NK-92 (cell line): ENCODE measurements at regions not wholly inside any gene's neighbourhood (a gene's known extent, or its start where the extent isn't known, plus 50 kb on each side); places are given as distances from the start of the nearest gene placed in this dataset.

Source experiments
- DNase-seq: peaks from one replicate; lab custom pipeline; 2025; ENCODE audit not compliant: unreplicated experiment; lab: John Stamatoyannopoulos, UW

DNA sequence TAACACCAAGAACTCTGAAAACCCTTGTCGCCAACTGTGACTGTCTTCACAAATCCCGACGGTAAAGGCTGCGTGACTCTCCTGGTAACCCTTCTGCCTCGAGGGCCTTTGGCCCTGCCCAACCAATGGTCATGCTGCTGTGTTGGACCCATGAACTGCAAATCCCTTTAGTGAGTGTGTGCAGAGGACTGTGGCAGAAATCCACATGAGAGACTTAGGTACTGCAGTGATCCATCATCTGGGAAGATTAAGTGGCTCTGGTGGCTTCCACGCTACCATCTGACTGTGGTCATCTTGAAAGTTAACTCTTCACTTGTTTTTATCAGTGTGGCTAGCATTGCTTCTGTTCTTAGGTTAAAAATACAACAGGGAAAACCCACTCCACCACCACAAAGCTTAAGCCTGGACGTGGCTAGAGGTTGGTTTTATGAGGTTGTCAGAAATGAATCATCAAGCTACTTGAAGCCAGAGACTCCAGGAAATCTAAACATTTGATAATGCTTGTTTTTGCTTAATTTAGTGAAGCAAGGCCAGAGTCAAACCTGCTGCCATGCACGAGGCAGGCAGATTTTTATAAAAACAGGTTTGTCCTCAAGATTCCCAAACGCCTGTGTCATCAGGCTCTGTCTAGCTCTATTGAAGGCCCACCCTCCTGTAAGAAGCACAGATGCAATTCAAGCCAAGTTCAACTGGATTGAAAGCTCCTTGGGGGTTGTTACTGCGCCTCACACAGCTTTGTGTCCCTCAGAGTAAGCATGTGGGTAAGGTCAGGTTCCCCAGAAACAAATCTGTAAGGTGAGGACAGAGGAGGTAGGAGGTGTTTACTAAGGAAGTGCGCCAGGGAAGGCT lies 52.7 kb upstream of the ERCC6L2 start:
- no peak for DNase-seq

DNA sequence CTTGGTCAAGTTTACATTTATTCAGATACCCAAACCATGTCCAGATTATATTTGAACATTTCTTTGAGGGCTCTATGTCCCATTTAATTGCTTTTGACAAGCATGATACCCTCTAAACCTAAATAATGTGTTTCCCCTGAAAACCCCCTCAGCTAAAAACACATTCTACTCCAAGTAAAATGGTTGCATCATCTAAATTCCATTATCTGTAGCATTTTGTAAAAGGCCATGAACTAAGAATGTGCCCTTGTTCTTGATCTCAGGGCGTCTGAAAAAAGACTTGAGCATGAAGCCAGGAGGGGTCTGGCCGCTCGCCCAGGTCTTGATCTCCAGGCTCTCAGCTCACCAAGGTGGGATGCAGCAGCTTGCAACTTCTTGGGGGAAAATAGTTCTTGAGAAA lies 53.5 kb upstream of the ERCC6L2 start:
- DNase-seq, result no peak

DNA sequence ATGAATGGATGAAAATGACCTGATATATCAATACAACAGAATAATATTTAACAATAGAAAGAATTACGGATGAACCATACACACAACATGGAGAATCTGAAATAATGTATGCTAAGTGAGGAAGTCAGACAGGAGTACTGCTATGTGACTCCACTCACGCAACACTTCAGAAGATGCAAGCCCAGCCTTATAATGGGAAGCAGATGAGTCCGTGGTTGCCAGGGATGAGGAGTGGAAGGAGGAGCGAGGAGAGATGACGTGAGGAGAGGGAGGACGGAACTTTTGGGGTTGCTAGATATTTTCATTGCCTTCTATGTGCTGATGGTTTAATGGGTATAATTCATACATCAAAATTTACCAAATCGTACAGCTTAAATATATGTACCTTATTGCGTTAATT lies 55.4 kb upstream of the ERCC6L2 start:
- no peak for DNase-seq

DNA sequence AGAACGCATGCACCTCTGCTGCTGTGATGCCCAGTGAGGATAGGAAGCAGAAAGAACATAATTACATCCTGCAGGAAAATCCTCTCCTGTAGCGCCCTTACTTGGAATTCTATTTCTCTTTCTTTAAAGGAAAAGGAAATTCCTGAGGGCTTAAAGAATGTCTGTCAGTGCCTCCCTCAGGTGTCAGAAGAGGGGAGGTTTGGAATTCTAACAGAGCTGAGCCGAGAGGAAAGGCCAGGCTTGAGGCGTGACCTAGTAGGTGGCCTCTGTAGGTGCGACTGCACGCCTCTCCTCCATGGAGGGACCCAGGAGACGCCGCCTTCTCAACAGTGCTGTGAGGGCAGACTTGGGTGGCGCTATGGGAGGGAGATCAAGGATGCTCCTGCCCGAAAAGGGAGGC lies 55.9 kb upstream of the ERCC6L2 start:
- DNase-seq, result no peak

DNA sequence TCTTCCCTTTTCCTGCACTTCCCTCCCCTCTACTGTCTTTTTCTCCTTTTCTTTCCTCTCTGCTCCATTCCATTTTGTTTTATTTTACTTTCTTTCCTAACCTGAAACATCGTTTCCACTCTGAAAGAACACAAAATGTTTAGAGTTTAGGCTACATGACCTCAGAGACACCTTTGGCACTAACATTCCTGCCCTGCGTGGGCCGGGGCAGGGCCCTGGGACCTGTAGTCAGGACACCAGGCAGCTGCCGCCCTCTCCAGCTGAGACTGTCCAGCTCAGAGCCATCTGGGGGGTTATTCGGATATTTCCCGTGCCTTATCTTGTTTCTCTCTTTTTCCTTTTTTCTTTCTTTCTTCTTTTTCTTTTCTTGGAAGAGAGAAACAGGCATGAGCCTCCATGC lies 58.3 kb upstream of the ERCC6L2 start:
- DNase-seq, result no peak

GRCh38 chr9:95816716-95817115 lies 58.8 kb upstream of the ERCC6L2 start:
- DNase-seq, result no peak

DNA sequence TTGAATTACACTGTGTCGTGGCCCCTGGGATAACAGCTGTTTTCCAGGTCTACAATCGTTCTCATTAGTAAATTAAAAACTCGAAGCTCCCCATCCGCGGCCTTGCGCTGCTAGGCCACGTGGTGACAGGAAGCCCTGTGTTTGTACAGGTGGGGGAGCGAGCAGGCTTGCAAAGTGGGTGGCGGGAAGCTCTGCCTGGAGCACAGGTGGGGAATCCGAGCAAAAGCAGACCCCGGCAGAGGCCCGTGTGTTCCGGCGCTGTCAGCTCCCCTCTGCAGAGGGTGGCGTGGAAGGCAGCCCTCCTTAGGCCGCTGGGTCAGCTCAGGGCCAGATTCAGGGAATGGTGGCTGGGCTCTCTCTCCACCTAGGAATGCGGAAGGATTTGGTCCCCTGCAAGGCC lies 59.5 kb upstream of the ERCC6L2 start:
- DNase-seq, result no peak

GRCh38 chr9:95815133-95815532 lies 60.4 kb upstream of the ERCC6L2 start:
- no peak for DNase-seq

- no peak for DNase-seq
Observed at GRCh38 chr9:95813923-95814322, 61.6 kb upstream of the ERCC6L2 start.

DNA sequence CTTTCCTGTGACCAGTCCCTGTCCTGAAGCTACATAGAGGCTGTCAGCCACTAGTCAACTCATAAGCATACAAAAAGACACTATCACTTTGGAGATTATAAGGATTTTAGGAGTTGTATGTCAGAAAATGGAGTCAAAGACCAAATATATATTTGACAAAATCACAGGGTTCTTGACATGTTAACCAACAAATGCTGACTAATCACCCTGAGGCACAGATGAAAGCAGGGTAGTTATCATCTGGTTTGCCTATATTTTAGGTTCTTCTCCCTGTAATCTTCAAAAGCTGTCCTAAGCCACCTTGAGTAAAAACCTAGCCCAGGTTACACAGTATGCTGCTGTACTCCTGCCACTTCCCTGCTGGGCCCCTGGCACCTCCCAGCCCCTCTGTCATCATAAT lies 64.7 kb upstream of the ERCC6L2 start:
- DNase-seq, result no peak

GRCh38 chr9:95810133-95810532 lies 65.4 kb upstream of the ERCC6L2 start:
- DNase-seq, result no peak

DNA sequence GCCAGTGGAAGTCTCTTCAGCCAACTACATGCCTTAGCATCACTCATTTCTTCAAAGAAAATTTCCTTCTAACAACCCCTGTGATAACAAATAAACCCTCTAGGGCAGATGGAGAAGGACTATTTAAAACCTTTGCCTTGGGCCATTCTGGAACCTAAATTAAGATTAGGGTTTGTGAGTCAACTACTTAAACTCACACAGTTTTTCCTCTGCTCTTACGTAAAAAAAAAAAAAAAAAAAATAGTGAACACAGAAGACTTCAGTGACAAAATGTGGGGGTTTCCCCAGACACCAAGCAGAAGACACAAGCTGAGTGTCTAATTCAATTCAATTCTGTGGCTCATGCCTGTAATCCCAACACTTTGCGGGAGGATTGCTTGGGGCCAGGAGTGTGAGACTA lies 65.8 kb upstream of the ERCC6L2 start:
- no peak for DNase-seq

GRCh38 chr9:95808011-95808410 lies 67.5 kb upstream of the ERCC6L2 start:
- DNase-seq, result no peak

GRCh38 chr9:95807326-95807947 lies 68.1 kb upstream of the ERCC6L2 start:
- no peak for DNase-seq

DNA sequence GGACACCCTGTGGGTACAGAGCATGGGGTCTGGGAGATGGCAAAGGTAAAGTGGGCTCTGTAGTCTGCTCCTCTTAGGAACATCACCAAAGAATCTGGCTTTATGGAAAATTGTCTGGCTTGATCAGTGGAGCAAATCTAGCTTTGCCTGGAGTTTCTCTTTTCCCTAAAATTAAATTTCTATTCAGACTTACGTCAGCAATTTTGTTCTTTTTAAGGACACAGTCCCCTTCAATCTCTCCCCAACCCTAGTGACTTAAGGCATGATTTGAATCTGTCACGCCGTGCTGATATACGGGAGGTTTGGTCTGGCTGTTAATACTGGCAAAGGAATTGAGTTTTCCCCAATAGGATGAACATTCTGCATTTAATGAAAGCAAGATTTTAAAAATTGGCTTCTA lies 72.3 kb upstream of the ERCC6L2 start:
- no peak for DNase-seq

- no peak for DNase-seq
Observed at GRCh38 chr9:95801797-95802196, 73.7 kb upstream of the ERCC6L2 start.

DNA sequence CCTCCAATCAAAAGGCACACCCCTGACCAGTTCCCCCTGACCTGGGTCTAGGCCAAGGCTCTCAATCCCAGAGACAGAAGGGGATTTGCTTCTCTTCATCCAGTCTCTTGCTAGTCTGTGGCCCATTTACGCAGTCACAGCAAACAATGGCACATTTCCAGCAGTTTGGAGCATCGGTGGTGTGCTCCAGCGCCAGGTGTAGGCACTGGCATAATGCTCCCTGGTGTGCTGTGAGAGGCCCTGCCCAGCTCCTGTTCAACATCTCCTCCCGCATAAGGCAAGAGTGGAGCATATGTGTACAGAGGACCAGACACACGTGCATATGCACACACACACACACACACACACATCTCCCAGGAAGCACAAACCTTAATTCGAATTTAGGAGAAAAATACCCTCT lies 79.5 kb upstream of the ERCC6L2 start:
- DNase-seq, result no peak

DNA sequence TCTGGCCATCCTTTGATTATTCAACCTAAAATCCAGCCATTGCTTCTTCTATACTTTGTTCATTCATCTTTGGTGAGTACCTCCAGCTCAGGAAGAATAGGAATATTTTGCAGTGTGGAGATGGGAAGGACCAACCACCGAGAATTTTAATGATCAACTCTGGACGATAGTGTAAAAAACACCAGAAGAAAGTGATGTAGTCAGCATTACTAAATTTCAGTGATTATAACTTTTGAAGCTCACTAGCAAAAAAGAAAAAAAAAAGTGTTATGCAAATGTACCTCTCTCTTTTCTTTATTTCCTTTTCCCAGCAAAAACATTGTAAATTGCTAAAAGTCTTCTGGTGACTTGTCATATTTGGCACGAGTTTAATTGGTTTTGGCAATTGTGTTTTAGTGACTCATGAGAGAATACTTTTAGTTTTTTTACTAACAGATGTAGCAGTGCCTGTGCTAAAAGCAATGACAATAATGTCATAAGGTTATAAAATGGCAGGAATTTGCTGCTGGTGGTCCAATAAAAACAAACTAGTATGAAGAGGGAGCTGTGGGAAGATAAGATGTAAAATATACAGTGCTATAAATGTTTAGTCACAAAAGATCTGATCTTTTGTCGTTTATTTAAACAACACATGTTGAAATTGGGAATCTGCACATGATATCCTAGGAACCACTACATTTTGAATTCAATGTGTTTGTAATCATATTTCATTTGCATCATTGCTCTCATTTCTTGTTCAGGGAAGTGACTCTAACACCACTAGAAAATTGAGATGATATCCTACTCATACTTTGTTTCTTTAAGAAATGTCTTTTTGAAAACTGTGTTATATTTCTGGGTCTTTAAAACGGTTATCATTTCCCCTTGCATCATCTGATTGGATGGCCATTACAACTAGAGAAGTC lies 81.3 kb upstream of the ERCC6L2 start:
- no peak for DNase-seq

GRCh38 chr9:95791695-95792094 lies 83.8 kb upstream of the ERCC6L2 start:
- DNase-seq, result no peak

DNA sequence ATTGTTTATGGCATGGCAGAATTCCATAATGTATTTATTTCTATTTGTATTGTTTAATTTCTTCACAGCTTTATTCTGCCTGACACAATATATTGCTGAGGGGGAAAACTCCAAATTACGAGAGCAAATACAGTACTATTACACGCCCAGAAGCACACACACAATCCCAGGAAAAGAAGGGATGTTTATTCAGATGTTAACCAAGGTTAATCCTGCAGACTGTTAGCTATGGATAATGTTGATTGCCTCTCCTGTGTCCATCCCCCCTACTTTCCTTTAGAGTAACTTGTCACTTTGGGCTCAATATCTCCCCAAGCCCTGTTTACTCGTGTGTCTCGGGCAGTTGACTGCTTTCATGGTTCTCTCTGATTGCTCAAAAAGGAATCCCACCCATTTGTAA lies 84.2 kb upstream of the ERCC6L2 start:
- DNase-seq, result no peak

DNA sequence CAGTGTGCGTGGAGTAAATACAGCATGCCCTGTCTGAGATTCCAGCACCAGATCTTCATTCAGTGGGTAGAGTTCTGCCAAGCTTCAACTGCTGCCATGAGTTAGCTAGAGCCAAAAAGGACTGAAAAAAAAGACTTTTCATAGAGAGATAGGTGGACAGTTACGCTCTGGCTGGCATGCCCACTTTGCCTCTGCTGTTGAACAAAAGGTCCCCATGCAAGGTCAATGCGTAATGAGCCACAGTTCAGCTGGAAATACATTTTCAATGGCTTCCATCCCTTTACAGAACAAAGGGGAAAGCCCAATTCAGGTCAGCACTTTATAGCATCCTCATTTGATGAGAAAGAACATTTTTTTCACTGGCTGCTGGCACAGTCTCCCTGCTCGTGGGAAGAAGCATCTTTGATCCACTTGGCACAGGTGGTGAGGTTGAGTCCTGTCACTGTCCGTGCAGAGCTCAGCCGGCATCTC lies 86.9 kb upstream of the ERCC6L2 start:
- no peak for DNase-seq

- no peak for DNase-seq
Observed at GRCh38 chr9:95788021-95788420, 87.5 kb upstream of the ERCC6L2 start.
